ENCODE measurements at regions not wholly inside any gene's neighbourhood (a gene's known extent, or its start where the extent isn't known, plus 50 kb on each side); places are given as distances from the start of the nearest gene placed in this dataset.

GRCh38 chr16:52056259-52056658, 490.7 kb downstream of the TOX3 start:
- ATAC-seq = no peak
- TF ChIP-seq ZFP3 (CRISPR knock-in tag; IDR thresholded peaks at IDR 0.05) (no peak), PPARA (CRISPR knock-in tag; IDR thresholded peaks at IDR 0.05; ENCODE audit: borderline replicate concordance) (no peak), CSRNP3 (CRISPR knock-in tag; IDR thresholded peaks at IDR 0.05) (no peak), TCF4 (CRISPR knock-in tag; IDR thresholded peaks at IDR 0.05; ENCODE audit: borderline replicate concordance) (no peak), ZC3H10 (CRISPR knock-in tag; IDR thresholded peaks at IDR 0.05) (no peak)

GRCh38 chr16:52055381-52055780, 491.6 kb downstream of the TOX3 start:
- TF ChIP-seq TSHZ2 (CRISPR knock-in tag; IDR thresholded peaks at IDR 0.05) (no peak), PATZ1 (CRISPR knock-in tag; IDR thresholded peaks at IDR 0.05; ENCODE audit: borderline replicate concordance) (no peak), TCF4 (CRISPR knock-in tag; IDR thresholded peaks at IDR 0.05; ENCODE audit: borderline replicate concordance) (no peak), BACH2 (CRISPR knock-in tag; IDR thresholded peaks at IDR 0.05; ENCODE audit: borderline replicate concordance) (no peak), ISL1 (CRISPR knock-in tag; IDR thresholded peaks at IDR 0.05) (no peak), POU6F1 (CRISPR knock-in tag; IDR thresholded peaks at IDR 0.05; ENCODE audit: borderline replicate concordance, low read depth) (no peak), CSDC2 (CRISPR knock-in tag; IDR thresholded peaks at IDR 0.05) (no peak), PPARA (CRISPR knock-in tag; IDR thresholded peaks at IDR 0.05; ENCODE audit: borderline replicate concordance) (no peak), ZFP3 (CRISPR knock-in tag; IDR thresholded peaks at IDR 0.05) (no peak), ZC3H10 (CRISPR knock-in tag; IDR thresholded peaks at IDR 0.05) (no peak), TOX (CRISPR knock-in tag; IDR thresholded peaks at IDR 0.05; ENCODE audit: borderline replicate concordance) (no peak), GLIS3 (CRISPR knock-in tag; IDR thresholded peaks at IDR 0.05) (no peak)
- ATAC-seq = no peak

- ATAC-seq = no peak
- TF ChIP-seq RARB (CRISPR knock-in tag; IDR thresholded peaks at IDR 0.05) = no peak
- no peak for TF ChIP-seq SNAI2 (CRISPR knock-in tag; IDR thresholded peaks at IDR 0.05)
- TF ChIP-seq ZFP30 (CRISPR knock-in tag; IDR thresholded peaks at IDR 0.05) = no peak
- TF ChIP-seq ZNF8 (CRISPR knock-in tag; IDR thresholded peaks at IDR 0.05) = no peak
- TF ChIP-seq TSHZ2 (CRISPR knock-in tag; IDR thresholded peaks at IDR 0.05) = no peak
- no peak for TF ChIP-seq CREB5 (CRISPR knock-in tag; IDR thresholded peaks at IDR 0.05; ENCODE audit: low read depth)
- no peak for TF ChIP-seq TCF4 (CRISPR knock-in tag; IDR thresholded peaks at IDR 0.05; ENCODE audit: borderline replicate concordance)
- no peak for TF ChIP-seq ZNF565 (CRISPR knock-in tag; conservative IDR thresholded peaks at IDR 0.05; ENCODE audit: low read depth)
- TF ChIP-seq ZFP3 (CRISPR knock-in tag; IDR thresholded peaks at IDR 0.05) = no peak
- no peak for TF ChIP-seq BACH2 (CRISPR knock-in tag; IDR thresholded peaks at IDR 0.05; ENCODE audit: borderline replicate concordance)
- TF ChIP-seq TOX (CRISPR knock-in tag; IDR thresholded peaks at IDR 0.05; ENCODE audit: borderline replicate concordance) = no peak
- TF ChIP-seq PATZ1 (CRISPR knock-in tag; IDR thresholded peaks at IDR 0.05; ENCODE audit: borderline replicate concordance) = no peak
- TF ChIP-seq CSRNP3 (CRISPR knock-in tag; IDR thresholded peaks at IDR 0.05) = no peak
Observed at GRCh38 chr16:52054326-52054725, 492.6 kb downstream of the TOX3 start.
